GM19455 (cell line): ENCODE measurements at regions not wholly inside any gene's neighbourhood (a gene's known extent, or its start where the extent isn't known, plus 50 kb on each side); places are given as distances from the start of the nearest gene placed in this dataset.
"Not testable (repeated sequence)": the region's sequence is repeated elsewhere in the genome, so short reads cannot be mapped to it uniquely, and the experiment has no call there.

Experiments used
- ATAC-seq: cut with Tn5 transposase; IDR thresholded peaks from one replicate; pipeline ENCODE4 v1.9.1; 2021; ENCODE audit not compliant: unreplicated experiment

- no peak for ATAC-seq
Observed at GRCh38 chr12:103011974-103012763, 54.7 kb downstream of the ASCL1 start.

GRCh38 chr12:103012884-103013283 lies 55.4 kb downstream of the ASCL1 start:
- no peak for ATAC-seq

GRCh38 chr12:103013741-103014300 lies 56.3 kb downstream of the ASCL1 start:
- no peak for ATAC-seq

- ATAC-seq, result no peak
Observed at GRCh38 chr12:103016381-103016780, 58.9 kb downstream of the ASCL1 start.

- no peak for ATAC-seq
Observed at GRCh38 chr12:103020839-103021238, 63.4 kb downstream of the ASCL1 start.

GRCh38 chr12:103021538-103022218 lies 64.2 kb downstream of the ASCL1 start:
- no peak for ATAC-seq

GRCh38 chr12:103024650-103025049 lies 67.2 kb downstream of the ASCL1 start:
- no peak for ATAC-seq

GRCh38 chr12:103026643-103027042 lies 69.2 kb downstream of the ASCL1 start:
- not testable (repeated sequence) for ATAC-seq

- ATAC-seq, result no peak
Observed at GRCh38 chr12:103028881-103029639, 71.6 kb downstream of the ASCL1 start.

- no peak for ATAC-seq
Observed at GRCh38 chr12:103036581-103037214, 79.2 kb downstream of the ASCL1 start.

GRCh38 chr12:103043531-103044486 lies 86.3 kb downstream of the ASCL1 start:
- ATAC-seq, result no peak

- no peak for ATAC-seq
Observed at GRCh38 chr12:103046154-103046553, 88.7 kb downstream of the ASCL1 start.

- no peak for ATAC-seq
Observed at GRCh38 chr12:103050273-103050672, 92.8 kb downstream of the ASCL1 start.

- ATAC-seq, result no peak
Observed at GRCh38 chr12:103053089-103053488, 95.6 kb downstream of the ASCL1 start.

GRCh38 chr12:103073630-103074029 lies 116.2 kb downstream of the ASCL1 start:
- no peak for ATAC-seq

GRCh38 chr12:103075848-103076247 lies 118.4 kb downstream of the ASCL1 start:
- ATAC-seq, result no peak

GRCh38 chr12:103077108-103077773 lies 119.8 kb downstream of the ASCL1 start:
- no peak for ATAC-seq

GRCh38 chr12:103085541-103085940 lies 128.1 kb downstream of the ASCL1 start:
- no peak for ATAC-seq

GRCh38 chr12:103086471-103086870 lies 129.0 kb downstream of the ASCL1 start:
- no peak for ATAC-seq
